H1 (cell line): ENCODE measurements at regions not wholly inside any gene's neighbourhood (a gene's known extent, or its start where the extent isn't known, plus 50 kb on each side); places are given as distances from the start of the nearest gene placed in this dataset.

Experiments used
- CTCF ChIA-PET: fragments of 300-600 bp; sonication (Branson Sonifier 250); formaldehyde crosslinking; loops from one replicate; lab custom pipeline; 2021; ENCODE audit not compliant: partially characterized antibody; lab: Charles Lee
- POLR2A ChIA-PET: fragments of 300-600 bp; sonication (Branson Sonifier 250); formaldehyde crosslinking; loops from one replicate; lab custom pipeline; 2021; ENCODE audit warnings: inconsistent platforms; ENCODE audit not compliant: partially characterized antibody; lab: Charles Lee
- DNase-seq, 2 experiments: peaks; one replicate each; pipeline versions ENCODE4 v3.0.0 to v3.0.0-alpha.2; 2010 to 2022; ENCODE audit warnings: low spot score in 2 of 2, low read depth in 1 of 2, mixed read lengths in 1 of 2
- FAIRE-seq: peaks from 2 replicates; lab custom pipeline; 2011; peaks lifted over from hg19 to GRCh38; lab: Jason Lieb, UNC
- H2AFZ ChIP-seq: 2 replicates; pipeline ENCODE4 v1.8.1; 2012; ENCODE audit warnings: low read length, inconsistent platforms
- H2AK5ac ChIP-seq: 2 replicates; pipeline ENCODE4 v1.6.1; 2013; ENCODE audit warnings: low read depth, low read length
- H2BK120ac ChIP-seq: replicated peaks from 2 replicates; pipeline ENCODE3; 2013; ENCODE audit warnings: low read depth, low read length, inconsistent platforms
- H2BK12ac ChIP-seq: 2 replicates; pipeline ENCODE4 v1.6.1; 2013; ENCODE audit warnings: low read depth, low read length
- H2BK15ac ChIP-seq: 2 replicates; pipeline ENCODE4 v1.6.1; 2013; ENCODE audit warnings: low read length
- H2BK20ac ChIP-seq: 2 replicates; pipeline ENCODE4 v1.6.1; 2013; ENCODE audit warnings: low read length
- H2BK5ac ChIP-seq: 2 replicates; pipeline ENCODE4 v1.6.1; 2013; ENCODE audit warnings: low read depth, low read length
- H3K14ac ChIP-seq: 2 replicates; pipeline ENCODE4 v1.6.1; 2013; ENCODE audit warnings: inconsistent platforms; ENCODE audit not compliant: insufficient read length
- H3K18ac ChIP-seq: 2 replicates; pipeline ENCODE4 v1.6.1; 2013; ENCODE audit warnings: low read length; ENCODE audit errors: extremely low read depth
- H3K23ac ChIP-seq: 2 replicates; pipeline ENCODE4 v1.6.1; 2013; ENCODE audit warnings: inconsistent platforms; ENCODE audit not compliant: insufficient read length
- H3K23me2 ChIP-seq: 2 replicates; pipeline ENCODE4 v1.6.1; 2013; ENCODE audit warnings: low read depth, low read length
- H3K27ac ChIP-seq: 2 replicates; pipeline ENCODE4 v1.6.1; 2011; ENCODE audit warnings: low read depth, low read length, inconsistent platforms
- H3K27me3 ChIP-seq, 4 experiments: replicated peaks in 1 of 4; 1 replicate in 1 of 4; 2 replicates in 3 of 4; pipeline versions ENCODE4 v1.6.1 to v1.8.1; 2011 to 2013; ENCODE audit warnings: low read length in 3 of 4, mild to moderate bottlenecking in 3 of 4, inconsistent platforms in 2 of 4, mixed read lengths in 2 of 4, moderate library complexity in 1 of 4; ENCODE audit not compliant: control insufficient read depth in 3 of 4, insufficient read depth in 3 of 4; ENCODE audit errors: extremely low read depth in 1 of 4
- H3K36me3 ChIP-seq, 4 experiments: 2 replicates each; pipeline versions ENCODE4 v1.6.1 to v1.8.1; 2011 to 2013; ENCODE audit warnings: mild to moderate bottlenecking in 4 of 4, low read length in 3 of 4, moderate library complexity in 2 of 4, control low read depth in 1 of 4, inconsistent platforms in 1 of 4; ENCODE audit not compliant: insufficient read depth in 4 of 4, control insufficient read depth in 2 of 4
- H3K4ac ChIP-seq: replicated peaks from 2 replicates; pipeline ENCODE3; 2013; ENCODE audit warnings: low read length, low read depth, mixed read lengths, inconsistent platforms; ENCODE audit not compliant: insufficient read length
- H3K4me1 ChIP-seq, 4 experiments: replicated peaks in 1 of 4; 1 replicate in 1 of 4; 2 replicates in 3 of 4; pipeline versions ENCODE4 v1.6.1 to v1.8.1; 2011 to 2013; ENCODE audit warnings: low read length in 3 of 4, inconsistent platforms in 2 of 4, mixed read lengths in 1 of 4; ENCODE audit not compliant: insufficient read depth in 4 of 4, control insufficient read depth in 3 of 4
- H3K4me2 ChIP-seq, 2 experiments: 2 replicates each; pipeline versions ENCODE4 v1.6.1 to v1.8.1; 2011 to 2013; ENCODE audit warnings: low read depth in 2 of 2, low read length in 2 of 2, control low read depth in 1 of 2, inconsistent platforms in 1 of 2, mild to moderate bottlenecking in 1 of 2; ENCODE audit not compliant: insufficient read depth in 1 of 2
- H3K4me3 ChIP-seq, 4 experiments: fragments of 200-600, 300-600 bp in 1 of 4; sonication (generic), shearing (Covaris generic), sonication (Bioruptor Twin) in 1 of 4; 2 replicates each; pipeline versions ENCODE4 v1.5.1 to v1.8.1; 2011 to 2016; ENCODE audit warnings: low read length in 4 of 4, low read depth in 3 of 4, control low read depth in 2 of 4, inconsistent platforms in 2 of 4, mild to moderate bottlenecking in 2 of 4, mixed read lengths in 1 of 4, moderate library complexity in 1 of 4; ENCODE audit not compliant: insufficient read depth in 2 of 4; ENCODE audit errors: extremely low read depth in 1 of 4
- H3K56ac ChIP-seq: replicated peaks from 2 replicates; pipeline ENCODE3; 2013; ENCODE audit warnings: low read depth, mild to moderate bottlenecking, mixed read lengths, low read length, inconsistent platforms; ENCODE audit not compliant: insufficient read length
- H3K79me1 ChIP-seq: 2 replicates; pipeline ENCODE4 v1.6.1; 2013; ENCODE audit warnings: low read depth, low read length, control low read depth
- H3K79me2 ChIP-seq, 2 experiments: 2 replicates each; pipeline versions ENCODE4 v1.6.1 to v1.8.1; 2012 to 2013; ENCODE audit warnings: low read length in 2 of 2, mild to moderate bottlenecking in 2 of 2, inconsistent platforms in 1 of 2; ENCODE audit not compliant: insufficient read depth in 2 of 2, control insufficient read depth in 1 of 2
- H3K9ac ChIP-seq, 4 experiments: replicated peaks in 1 of 4; 1 replicate in 1 of 4; 2 replicates in 3 of 4; pipeline versions ENCODE4 v1.6.1 to v1.8.1; 2011 to 2013; ENCODE audit warnings: low read depth in 3 of 4, low read length in 3 of 4, control low read depth in 2 of 4, mild to moderate bottlenecking in 2 of 4, moderate library complexity in 2 of 4, inconsistent platforms in 1 of 4; ENCODE audit errors: extremely low read depth in 1 of 4
- H3K9me3 ChIP-seq, 2 experiments: 2 replicates each; pipeline versions ENCODE4 v1.6.1 to v1.8.1; 2012 to 2013; ENCODE audit warnings: mild to moderate bottlenecking in 2 of 2, moderate library complexity in 2 of 2, control low read depth in 1 of 2, inconsistent platforms in 1 of 2, low read depth in 1 of 2, low read length in 1 of 2, mixed read lengths in 1 of 2; ENCODE audit not compliant: insufficient read depth in 2 of 2
- H4K20me1 ChIP-seq, 2 experiments: replicated peaks in 1 of 2; 2 replicates each; pipeline versions ENCODE3 to v1.8.1; 2011 to 2013; ENCODE audit warnings: inconsistent platforms in 2 of 2, low read length in 2 of 2, mild to moderate bottlenecking in 1 of 2; ENCODE audit not compliant: insufficient read depth in 2 of 2, control insufficient read depth in 1 of 2
- H4K5ac ChIP-seq: 2 replicates; pipeline ENCODE4 v1.6.1; 2013; ENCODE audit warnings: low read length, low read depth, mixed read lengths, inconsistent platforms; ENCODE audit not compliant: insufficient read length
- H4K8ac ChIP-seq: 2 replicates; pipeline ENCODE4 v1.8.0; 2013; ENCODE audit warnings: mild to moderate bottlenecking, moderate library complexity, low read length, inconsistent platforms; ENCODE audit not compliant: insufficient read depth; ENCODE audit errors: extremely low read depth
- H4K91ac ChIP-seq: replicated peaks from 2 replicates; pipeline ENCODE3; 2013; ENCODE audit warnings: low read length, mixed read lengths, inconsistent platforms; ENCODE audit not compliant: insufficient read length
- BACH1 ChIP-seq: IDR thresholded peaks from 2 replicates; pipeline ENCODE4 v1.6.1; 2012; ENCODE audit warnings: low read length, improper control_type of control experiment
- EZH2 ChIP-seq: fragments of 200-600 bp; sonication (generic); IDR thresholded peaks from 2 replicates; pipeline ENCODE4 v1.7.1; 2012; ENCODE audit warnings: low read depth, mild to moderate bottlenecking, moderate library complexity, low read length, inconsistent platforms; ENCODE audit not compliant: severe bottlenecking
- GABPA ChIP-seq: IDR thresholded peaks from 2 replicates; pipeline ENCODE4 v1.6.1; 2011; ENCODE audit warnings: mild to moderate bottlenecking, low read length, moderate library complexity, borderline replicate concordance; ENCODE audit not compliant: insufficient read depth
- WGBS, 2 experiments: shearing (Covaris generic) in 1 of 2; methylation state at CpG; one replicate each; pipeline versions ENCODE4 v1.1.6 to v1.1.7; 2013 to 2015; ENCODE audit warnings: low lambda C conversion rate in 2 of 2, mixed read lengths in 2 of 2, inconsistent platforms in 1 of 2, low coverage in 1 of 2, missing lambda C conversion rate in 1 of 2; ENCODE audit not compliant: insufficient replicate concordance in 2 of 2, insufficient coverage in 1 of 2, insufficient read length in 1 of 2; ENCODE audit errors: extremely low coverage in 1 of 2, missing lambda C conversion rate in 1 of 2; 5-methylcytosine and 5-hydroxymethylcytosine counted together

DNA sequence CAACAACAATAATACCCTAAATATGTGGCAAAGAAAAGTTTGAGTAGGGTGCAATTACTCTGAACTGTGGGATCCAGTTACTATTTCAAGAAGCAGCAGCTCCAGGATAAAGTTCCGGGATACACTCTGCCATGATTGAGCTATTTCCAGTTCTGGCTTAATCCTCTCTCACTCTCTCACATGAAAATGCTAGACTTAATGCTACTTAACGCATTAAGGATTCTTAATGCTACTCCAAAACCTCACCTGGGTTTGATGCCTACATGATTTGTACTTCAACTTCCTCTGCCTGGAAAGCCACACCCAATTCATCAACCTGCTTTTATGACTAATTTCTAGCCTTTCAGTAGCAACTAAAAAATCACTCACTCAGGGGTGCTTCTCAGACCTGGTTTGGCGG lies 151.1 kb upstream of the HNMT start:
- POLR2A ChIA-PET: no interaction called here
- CTCF ChIA-PET: no interaction called here
- H3K36me3 ChIP-seq: no peaks in the 10 kb centered on the region
- H2BK15ac ChIP-seq: no peak overlapping the region
- H3K4me1 ChIP-seq: no peaks in the 10 kb centered on the region
- H4K5ac ChIP-seq: no peak overlapping the region
- H3K79me2 ChIP-seq: no peaks in the 10 kb centered on the region
- H3K4me3 ChIP-seq: no peak overlapping the region
- H2BK5ac ChIP-seq: no peak overlapping the region
- no peak overlapping the region for H3K27ac ChIP-seq
- H4K8ac ChIP-seq: no peak overlapping the region
- no peaks in the 10 kb centered on the region; a peak in 1 of 4 replicates for H3K9me3 ChIP-seq
- H2BK12ac ChIP-seq: no peak overlapping the region
- H3K79me1 ChIP-seq: no peaks in the 10 kb centered on the region
- no peak overlapping the region for H3K56ac ChIP-seq
- no peaks in the 10 kb centered on the region for H4K20me1 ChIP-seq
- no peak overlapping the region for H2AK5ac ChIP-seq
- H3K14ac ChIP-seq: no peak overlapping the region
- 90% methylated on average over 3 of the region's 3 CpGs; no CpG with 5 or more reads in 1 of the 2 experiments for WGBS, 2 experiments
- no peaks in the 10 kb centered on the region for H3K27me3 ChIP-seq
- H3K9ac ChIP-seq: no peak overlapping the region
- H3K4me2 ChIP-seq: no peak overlapping the region
- FAIRE-seq (no peak), DNase-seq (no peak)
- H2BK20ac ChIP-seq: no peak overlapping the region
- H2BK120ac ChIP-seq: no peak overlapping the region
- no peak overlapping the region for H4K91ac ChIP-seq
- H3K18ac ChIP-seq: no peak overlapping the region
- H2AFZ ChIP-seq: no peak overlapping the region
- TF ChIP-seq BACH1: no peak
- no peak for TF ChIP-seq EZH2
- TF ChIP-seq GABPA: no peak
- H3K4ac ChIP-seq: no peak overlapping the region
- no peaks in the 10 kb centered on the region for H3K23me2 ChIP-seq
- H3K23ac ChIP-seq: no peak overlapping the region
